Neural progenitor cell (in vitro differentiated cells): ENCODE measurements at regions not wholly inside any gene's neighbourhood (a gene's known extent, or its start where the extent isn't known, plus 50 kb on each side); places are given as distances from the start of the nearest gene placed in this dataset.

ENCODE experiments used
- DNase-seq: peaks from one replicate; pipeline ENCODE4 v3.0.0-alpha.2; 2016; ENCODE audit warnings: low spot score
- H2AFZ ChIP-seq: fragments of 200-600 bp; sonication (generic); replicated peaks from 2 replicates; pipeline ENCODE4 v1.6.1; 2016; ENCODE audit warnings: antibody characterized with exemption
- H3F3A ChIP-seq: fragments of 200-600 bp; sonication (generic); 2 replicates; pipeline ENCODE4 v1.6.1; 2016; ENCODE audit warnings: antibody characterized with exemption, low read depth
- H3K27ac ChIP-seq: fragments of 200-600 bp; sonication (generic); 2 replicates; pipeline ENCODE4 v1.5.1; 2016; ENCODE audit warnings: mild to moderate bottlenecking
- H3K27me3 ChIP-seq: fragments of 200-600 bp; sonication (generic); 2 replicates; pipeline ENCODE4 v1.6.1; 2016; ENCODE audit warnings: mild to moderate bottlenecking, moderate library complexity
- H3K36me3 ChIP-seq: fragments of 200-600 bp; sonication (generic); 2 replicates; pipeline ENCODE4 v1.5.1; 2016
- H3K4me1 ChIP-seq: fragments of 200-600 bp; sonication (generic); 2 replicates; pipeline ENCODE4 v1.6.1; 2016; ENCODE audit warnings: mixed run types
- H3K4me2 ChIP-seq: fragments of 200-600 bp; sonication (generic); 2 replicates; pipeline ENCODE4 v1.6.1; 2016
- H3K4me3 ChIP-seq: fragments of 200-600 bp; sonication (generic); 2 replicates; pipeline ENCODE4 v1.5.1; 2016
- H3K79me2 ChIP-seq: fragments of 200-600 bp; sonication (generic); 2 replicates; pipeline ENCODE4 v1.6.1; 2016; ENCODE audit warnings: low read depth
- H3K9ac ChIP-seq: fragments of 200-600 bp; sonication (generic); 2 replicates; pipeline ENCODE4 v1.6.1; 2016
- H3K9me3 ChIP-seq: fragments of 200-600 bp; sonication (generic); 2 replicates; pipeline ENCODE4 v1.5.1; 2016; ENCODE audit warnings: low read depth
- H4K20me1 ChIP-seq: fragments of 200-600 bp; sonication (generic); 2 replicates; pipeline ENCODE4 v1.6.1; 2016; ENCODE audit warnings: low read depth
- H3K27ac Mint-ChIP-seq: 3 replicates; pipeline ENCODE4 v1.8.0; 2021; ENCODE audit warnings: mixed read lengths
- H3K27me3 Mint-ChIP-seq: 2 replicates; pipeline ENCODE4 v1.8.0; 2022; ENCODE audit warnings: low read depth, mild to moderate bottlenecking, inconsistent platforms, moderate library complexity, mixed read lengths; ENCODE audit not compliant: insufficient read depth
- H3K36me3 Mint-ChIP-seq: 3 replicates; pipeline ENCODE4 v1.8.0; 2021; ENCODE audit warnings: mixed read lengths
- H3K4me1 Mint-ChIP-seq: 3 replicates; pipeline ENCODE4 v1.8.0; 2021; ENCODE audit warnings: mixed read lengths
- H3K4me3 Mint-ChIP-seq: 3 replicates; pipeline ENCODE4 v1.8.0; 2021; ENCODE audit warnings: mild to moderate bottlenecking, moderate library complexity, mixed read lengths
- H3K9me3 Mint-ChIP-seq: 3 replicates; pipeline ENCODE4 v1.8.0; 2020; ENCODE audit warnings: mixed read lengths
- EZH2 ChIP-seq: fragments of 200-600 bp; sonication (generic); IDR thresholded peaks from 2 replicates; pipeline ENCODE4 v1.6.1; 2017; ENCODE audit warnings: antibody characterized with exemption, mild to moderate bottlenecking, moderate library complexity
- EZH2phosphoT487 ChIP-seq: fragments of 200-600 bp; sonication (generic); IDR thresholded peaks from 2 replicates; pipeline ENCODE4 v1.6.1; 2017; ENCODE audit warnings: antibody characterized with exemption
- TF ChIP-seq, protein P1 (sequence below): fragments of 200-600 bp; sonication (generic); IDR thresholded peaks from 2 replicates; pipeline ENCODE4 v1.5.1; 2017; ENCODE audit warnings: antibody characterized with exemption, mild to moderate bottlenecking

DNA sequence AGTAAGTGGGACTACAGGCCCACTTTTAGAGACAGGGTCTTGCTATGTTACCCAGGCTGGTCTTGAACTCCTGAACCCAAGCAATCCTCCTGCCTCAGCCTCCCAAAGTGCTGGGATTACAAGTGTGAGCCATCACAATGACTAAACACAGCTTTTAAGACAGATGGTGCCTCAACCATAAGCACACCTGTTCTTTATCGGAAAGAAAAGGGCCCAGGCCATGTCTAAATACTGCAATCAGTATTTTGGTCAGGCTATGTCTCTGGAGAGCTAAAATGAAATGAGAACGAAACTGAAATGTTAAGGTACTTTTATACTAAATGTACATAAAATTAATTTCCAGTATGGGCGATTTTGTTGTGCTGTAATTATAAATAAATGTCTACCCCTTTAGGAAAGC is 69.5 kb upstream of the SPTBN1 start:
- Histone ChIP-seq H2AFZ (no peak overlapping the region), H3K9me3 (no peaks in the 10 kb centered on the region), H3K9ac (no peak overlapping the region), H3K27me3 (no peaks in the 10 kb centered on the region), H4K20me1 (no peaks in the 10 kb centered on the region), H3K27ac (no peak overlapping the region), H3F3A (no peaks in the 10 kb centered on the region), H3K4me3 (no peak overlapping the region), H3K36me3 (no peaks in the 10 kb centered on the region), H3K4me2 (no peak overlapping the region), H3K4me1 (peaks cover 8% of the 10 kb centered on the region), H3K79me2 (no peaks in the 10 kb centered on the region)
- H3K27ac Mint-ChIP-seq, result no peak overlapping the region
- peaks cover 5% of the 10 kb centered on the region for H3K27me3 Mint-ChIP-seq
- peaks cover 20% of the 10 kb centered on the region for H3K4me1 Mint-ChIP-seq
- H3K4me3 Mint-ChIP-seq, result no peak overlapping the region
- no peak for DNase-seq
- no peaks in the 10 kb centered on the region for H3K9me3 Mint-ChIP-seq
- no peaks in the 10 kb centered on the region for H3K36me3 Mint-ChIP-seq
- TF ChIP-seq EZH2phosphoT487, result no peak
- TF ChIP-seq, protein P1, sequence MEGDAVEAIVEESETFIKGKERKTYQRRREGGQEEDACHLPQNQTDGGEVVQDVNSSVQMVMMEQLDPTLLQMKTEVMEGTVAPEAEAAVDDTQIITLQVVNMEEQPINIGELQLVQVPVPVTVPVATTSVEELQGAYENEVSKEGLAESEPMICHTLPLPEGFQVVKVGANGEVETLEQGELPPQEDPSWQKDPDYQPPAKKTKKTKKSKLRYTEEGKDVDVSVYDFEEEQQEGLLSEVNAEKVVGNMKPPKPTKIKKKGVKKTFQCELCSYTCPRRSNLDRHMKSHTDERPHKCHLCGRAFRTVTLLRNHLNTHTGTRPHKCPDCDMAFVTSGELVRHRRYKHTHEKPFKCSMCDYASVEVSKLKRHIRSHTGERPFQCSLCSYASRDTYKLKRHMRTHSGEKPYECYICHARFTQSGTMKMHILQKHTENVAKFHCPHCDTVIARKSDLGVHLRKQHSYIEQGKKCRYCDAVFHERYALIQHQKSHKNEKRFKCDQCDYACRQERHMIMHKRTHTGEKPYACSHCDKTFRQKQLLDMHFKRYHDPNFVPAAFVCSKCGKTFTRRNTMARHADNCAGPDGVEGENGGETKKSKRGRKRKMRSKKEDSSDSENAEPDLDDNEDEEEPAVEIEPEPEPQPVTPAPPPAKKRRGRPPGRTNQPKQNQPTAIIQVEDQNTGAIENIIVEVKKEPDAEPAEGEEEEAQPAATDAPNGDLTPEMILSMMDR, result no peak
- TF ChIP-seq EZH2, result no peak

DNA sequence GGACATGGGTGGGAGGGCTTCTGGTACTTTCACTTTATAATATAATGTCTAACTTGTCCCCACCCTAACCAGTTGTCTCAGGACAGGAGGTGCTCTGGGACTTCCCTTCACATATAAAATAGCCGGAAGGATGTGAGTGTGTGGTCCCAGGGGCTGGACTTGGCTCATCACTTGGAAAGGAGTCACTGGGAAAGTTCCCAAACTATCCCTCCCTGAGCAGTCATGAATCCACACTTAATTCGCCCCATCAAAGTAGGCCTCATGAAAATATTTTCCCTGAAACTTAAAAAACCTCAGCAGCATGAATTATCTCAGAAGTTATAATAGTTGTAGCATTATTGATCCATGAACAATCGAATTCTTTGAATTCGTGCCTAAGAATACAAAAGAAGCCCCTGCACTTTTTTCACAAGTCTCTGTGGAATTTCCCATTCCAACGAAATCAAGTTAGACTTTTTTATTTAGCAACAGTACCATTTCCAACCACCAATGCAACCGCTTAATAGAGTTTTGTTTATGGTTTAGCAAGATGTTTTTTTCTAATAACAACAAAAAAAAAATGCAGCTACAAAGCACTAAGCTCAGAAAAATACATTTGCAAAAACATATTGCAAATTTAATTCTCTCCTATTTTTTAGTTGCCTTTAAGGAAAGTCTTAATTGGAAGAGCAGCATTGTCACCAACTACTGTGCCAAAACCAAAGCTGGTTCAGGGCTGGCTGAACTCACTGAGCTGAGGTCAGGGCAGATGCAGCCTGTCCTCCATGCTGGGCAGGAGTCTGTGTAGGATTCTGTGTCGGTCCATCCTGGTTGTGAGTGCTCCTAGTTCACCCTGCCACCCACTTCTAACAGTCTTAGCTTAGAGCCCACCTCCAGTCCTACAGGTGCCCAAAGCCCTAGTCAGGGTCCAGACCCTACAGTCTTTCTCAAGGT is 68.8 kb upstream of the SPTBN1 start:
- no peaks in the 10 kb centered on the region for H3K9me3 Mint-ChIP-seq
- TF ChIP-seq, protein P1, result no peak
- TF ChIP-seq EZH2 (no peak), EZH2phosphoT487 (no peak)
- H3K4me1 Mint-ChIP-seq, result peaks cover 20% of the 10 kb centered on the region
- no peaks in the 10 kb centered on the region for H3K36me3 ChIP-seq
- DNase-seq, result no peak
- H3K4me3 Mint-ChIP-seq, result no peak overlapping the region
- peaks cover 5% of the 10 kb centered on the region for H3K27me3 Mint-ChIP-seq
- no peak overlapping the region for H3K9ac ChIP-seq
- no peaks in the 10 kb centered on the region for H3K9me3 ChIP-seq
- no peaks in the 10 kb centered on the region for H3K79me2 ChIP-seq
- H3K4me3 ChIP-seq, result no peak overlapping the region
- H3K36me3 Mint-ChIP-seq, result no peaks in the 10 kb centered on the region
- H2AFZ ChIP-seq, result no peak overlapping the region
- H3F3A ChIP-seq, result no peaks in the 10 kb centered on the region
- H3K27ac Mint-ChIP-seq, result no peak overlapping the region
- no peaks in the 10 kb centered on the region for H3K27me3 ChIP-seq
- H3K4me1 ChIP-seq, result peaks cover 8% of the 10 kb centered on the region
- no peak overlapping the region for H3K27ac ChIP-seq
- H3K4me2 ChIP-seq, result no peak overlapping the region
- H4K20me1 ChIP-seq, result no peaks in the 10 kb centered on the region

DNA sequence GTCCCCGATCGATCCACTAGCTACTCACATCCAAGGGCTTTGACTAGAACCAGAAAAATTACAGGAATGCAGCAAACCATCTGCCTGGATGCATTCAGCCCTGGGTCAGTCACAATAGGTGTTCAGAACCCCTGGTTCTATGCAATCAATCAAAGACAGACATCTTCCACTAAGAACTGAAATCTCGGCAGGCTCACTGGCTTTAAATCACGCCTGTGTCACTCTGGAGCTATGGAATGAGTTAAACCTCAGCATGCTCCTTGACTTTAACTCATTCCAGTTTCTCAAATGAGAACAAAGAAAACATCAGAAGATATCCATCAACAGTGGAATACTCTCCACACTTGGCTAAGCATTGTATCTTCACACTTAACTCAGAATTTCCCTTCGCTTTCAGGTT is 68.1 kb upstream of the SPTBN1 start:
- H4K20me1 ChIP-seq, result no peaks in the 10 kb centered on the region
- Mint-ChIP-seq H3K27me3 (peaks cover 5% of the 10 kb centered on the region), H3K9me3 (no peaks in the 10 kb centered on the region), H3K36me3 (no peaks in the 10 kb centered on the region), H3K27ac (no peak overlapping the region), H3K4me1 (peaks cover 20% of the 10 kb centered on the region), H3K4me3 (no peak overlapping the region)
- H3K27ac ChIP-seq, result no peak overlapping the region
- H3K9me3 ChIP-seq, result no peaks in the 10 kb centered on the region
- H3K4me2 ChIP-seq, result no peak overlapping the region
- H3K4me3 ChIP-seq, result no peak overlapping the region
- H3K36me3 ChIP-seq, result no peaks in the 10 kb centered on the region
- DNase-seq, result no peak
- H3K79me2 ChIP-seq, result no peaks in the 10 kb centered on the region
- H3K4me1 ChIP-seq, result peaks cover 8% of the 10 kb centered on the region
- no peak overlapping the region for H2AFZ ChIP-seq
- no peaks in the 10 kb centered on the region for H3K27me3 ChIP-seq
- no peaks in the 10 kb centered on the region for H3F3A ChIP-seq
- no peak overlapping the region for H3K9ac ChIP-seq
- TF ChIP-seq EZH2phosphoT487, result no peak
- TF ChIP-seq, protein P1, result no peak
- no peak for TF ChIP-seq EZH2
